Neural cell (in vitro differentiated cells): ENCODE measurements at regions not wholly inside any gene's neighbourhood (a gene's known extent, or its start where the extent isn't known, plus 50 kb on each side); places are given as distances from the start of the nearest gene placed in this dataset.

ENCODE experiments used
- EZH2 ChIP-seq: fragments of 200-600, 300-800 bp; shearing (Covaris generic), sonication (generic); IDR thresholded peaks from 2 replicates; pipeline ENCODE4 v1.6.1; 2014; ENCODE audit warnings: antibody characterized with exemption, low read length, borderline replicate concordance, mild to moderate bottlenecking; ENCODE audit not compliant: insufficient read depth, poor library complexity, severe bottlenecking
- TF ChIP-seq, protein P1 (sequence below): fragments of 450-650 bp; IDR thresholded peaks from 2 replicates; pipeline ENCODE4 v1.5.1; 2014; ENCODE audit warnings: antibody characterized with exemption, mild to moderate bottlenecking, moderate library complexity; ENCODE audit not compliant: poor library complexity, severe bottlenecking

GRCh38 chr6:41405941-41406727, 70.7 kb downstream of the NCR2 start:
- TF ChIP-seq, protein P1, sequence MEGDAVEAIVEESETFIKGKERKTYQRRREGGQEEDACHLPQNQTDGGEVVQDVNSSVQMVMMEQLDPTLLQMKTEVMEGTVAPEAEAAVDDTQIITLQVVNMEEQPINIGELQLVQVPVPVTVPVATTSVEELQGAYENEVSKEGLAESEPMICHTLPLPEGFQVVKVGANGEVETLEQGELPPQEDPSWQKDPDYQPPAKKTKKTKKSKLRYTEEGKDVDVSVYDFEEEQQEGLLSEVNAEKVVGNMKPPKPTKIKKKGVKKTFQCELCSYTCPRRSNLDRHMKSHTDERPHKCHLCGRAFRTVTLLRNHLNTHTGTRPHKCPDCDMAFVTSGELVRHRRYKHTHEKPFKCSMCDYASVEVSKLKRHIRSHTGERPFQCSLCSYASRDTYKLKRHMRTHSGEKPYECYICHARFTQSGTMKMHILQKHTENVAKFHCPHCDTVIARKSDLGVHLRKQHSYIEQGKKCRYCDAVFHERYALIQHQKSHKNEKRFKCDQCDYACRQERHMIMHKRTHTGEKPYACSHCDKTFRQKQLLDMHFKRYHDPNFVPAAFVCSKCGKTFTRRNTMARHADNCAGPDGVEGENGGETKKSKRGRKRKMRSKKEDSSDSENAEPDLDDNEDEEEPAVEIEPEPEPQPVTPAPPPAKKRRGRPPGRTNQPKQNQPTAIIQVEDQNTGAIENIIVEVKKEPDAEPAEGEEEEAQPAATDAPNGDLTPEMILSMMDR = no peak
- TF ChIP-seq EZH2 = no peak
